H1 (cell line): ENCODE measurements at regions not wholly inside any gene's neighbourhood (a gene's known extent, or its start where the extent isn't known, plus 50 kb on each side); places are given as distances from the start of the nearest gene placed in this dataset.

ENCODE experiments used
- CTCF ChIA-PET: fragments of 300-600 bp; sonication (Branson Sonifier 250); formaldehyde crosslinking; loops from one replicate; lab custom pipeline; 2021; ENCODE audit not compliant: partially characterized antibody; lab: Charles Lee
- POLR2A ChIA-PET: fragments of 300-600 bp; sonication (Branson Sonifier 250); formaldehyde crosslinking; loops from one replicate; lab custom pipeline; 2021; ENCODE audit warnings: inconsistent platforms; ENCODE audit not compliant: partially characterized antibody; lab: Charles Lee
- DNase-seq, 2 experiments: peaks; one replicate each; pipeline versions ENCODE4 v3.0.0 to v3.0.0-alpha.2; 2010 to 2022; ENCODE audit warnings: low spot score in 2 of 2, low read depth in 1 of 2, mixed read lengths in 1 of 2
- FAIRE-seq: peaks from 2 replicates; lab custom pipeline; 2011; peaks lifted over from hg19 to GRCh38; lab: Jason Lieb, UNC
- H2AFZ ChIP-seq: 2 replicates; pipeline ENCODE4 v1.8.1; 2012; ENCODE audit warnings: low read length, inconsistent platforms
- H2AK5ac ChIP-seq: 2 replicates; pipeline ENCODE4 v1.6.1; 2013; ENCODE audit warnings: low read depth, low read length
- H2BK120ac ChIP-seq: replicated peaks from 2 replicates; pipeline ENCODE3; 2013; ENCODE audit warnings: low read depth, low read length, inconsistent platforms
- H2BK12ac ChIP-seq: 2 replicates; pipeline ENCODE4 v1.6.1; 2013; ENCODE audit warnings: low read depth, low read length
- H2BK15ac ChIP-seq: 2 replicates; pipeline ENCODE4 v1.6.1; 2013; ENCODE audit warnings: low read length
- H2BK20ac ChIP-seq: 2 replicates; pipeline ENCODE4 v1.6.1; 2013; ENCODE audit warnings: low read length
- H2BK5ac ChIP-seq: 2 replicates; pipeline ENCODE4 v1.6.1; 2013; ENCODE audit warnings: low read depth, low read length
- H3K14ac ChIP-seq: 2 replicates; pipeline ENCODE4 v1.6.1; 2013; ENCODE audit warnings: inconsistent platforms; ENCODE audit not compliant: insufficient read length
- H3K18ac ChIP-seq: 2 replicates; pipeline ENCODE4 v1.6.1; 2013; ENCODE audit warnings: low read length; ENCODE audit errors: extremely low read depth
- H3K23ac ChIP-seq: 2 replicates; pipeline ENCODE4 v1.6.1; 2013; ENCODE audit warnings: inconsistent platforms; ENCODE audit not compliant: insufficient read length
- H3K23me2 ChIP-seq: 2 replicates; pipeline ENCODE4 v1.6.1; 2013; ENCODE audit warnings: low read depth, low read length
- H3K27ac ChIP-seq: 2 replicates; pipeline ENCODE4 v1.6.1; 2011; ENCODE audit warnings: low read depth, low read length, inconsistent platforms
- H3K27me3 ChIP-seq, 4 experiments: replicated peaks in 1 of 4; 1 replicate in 1 of 4; 2 replicates in 3 of 4; pipeline versions ENCODE4 v1.6.1 to v1.8.1; 2011 to 2013; ENCODE audit warnings: low read length in 3 of 4, mild to moderate bottlenecking in 3 of 4, inconsistent platforms in 2 of 4, mixed read lengths in 2 of 4, moderate library complexity in 1 of 4; ENCODE audit not compliant: control insufficient read depth in 3 of 4, insufficient read depth in 3 of 4; ENCODE audit errors: extremely low read depth in 1 of 4
- H3K36me3 ChIP-seq, 4 experiments: 2 replicates each; pipeline versions ENCODE4 v1.6.1 to v1.8.1; 2011 to 2013; ENCODE audit warnings: mild to moderate bottlenecking in 4 of 4, low read length in 3 of 4, moderate library complexity in 2 of 4, control low read depth in 1 of 4, inconsistent platforms in 1 of 4; ENCODE audit not compliant: insufficient read depth in 4 of 4, control insufficient read depth in 2 of 4
- H3K4ac ChIP-seq: replicated peaks from 2 replicates; pipeline ENCODE3; 2013; ENCODE audit warnings: low read length, low read depth, mixed read lengths, inconsistent platforms; ENCODE audit not compliant: insufficient read length
- H3K4me1 ChIP-seq, 4 experiments: replicated peaks in 1 of 4; 1 replicate in 1 of 4; 2 replicates in 3 of 4; pipeline versions ENCODE4 v1.6.1 to v1.8.1; 2011 to 2013; ENCODE audit warnings: low read length in 3 of 4, inconsistent platforms in 2 of 4, mixed read lengths in 1 of 4; ENCODE audit not compliant: insufficient read depth in 4 of 4, control insufficient read depth in 3 of 4
- H3K4me2 ChIP-seq, 2 experiments: 2 replicates each; pipeline versions ENCODE4 v1.6.1 to v1.8.1; 2011 to 2013; ENCODE audit warnings: low read depth in 2 of 2, low read length in 2 of 2, control low read depth in 1 of 2, inconsistent platforms in 1 of 2, mild to moderate bottlenecking in 1 of 2; ENCODE audit not compliant: insufficient read depth in 1 of 2
- H3K4me3 ChIP-seq, 4 experiments: fragments of 200-600, 300-600 bp in 1 of 4; sonication (generic), shearing (Covaris generic), sonication (Bioruptor Twin) in 1 of 4; 2 replicates each; pipeline versions ENCODE4 v1.5.1 to v1.8.1; 2011 to 2016; ENCODE audit warnings: low read length in 4 of 4, low read depth in 3 of 4, control low read depth in 2 of 4, inconsistent platforms in 2 of 4, mild to moderate bottlenecking in 2 of 4, mixed read lengths in 1 of 4, moderate library complexity in 1 of 4; ENCODE audit not compliant: insufficient read depth in 2 of 4; ENCODE audit errors: extremely low read depth in 1 of 4
- H3K56ac ChIP-seq: replicated peaks from 2 replicates; pipeline ENCODE3; 2013; ENCODE audit warnings: low read depth, mild to moderate bottlenecking, mixed read lengths, low read length, inconsistent platforms; ENCODE audit not compliant: insufficient read length
- H3K79me1 ChIP-seq: 2 replicates; pipeline ENCODE4 v1.6.1; 2013; ENCODE audit warnings: low read depth, low read length, control low read depth
- H3K79me2 ChIP-seq, 2 experiments: 2 replicates each; pipeline versions ENCODE4 v1.6.1 to v1.8.1; 2012 to 2013; ENCODE audit warnings: low read length in 2 of 2, mild to moderate bottlenecking in 2 of 2, inconsistent platforms in 1 of 2; ENCODE audit not compliant: insufficient read depth in 2 of 2, control insufficient read depth in 1 of 2
- H3K9ac ChIP-seq, 4 experiments: replicated peaks in 1 of 4; 1 replicate in 1 of 4; 2 replicates in 3 of 4; pipeline versions ENCODE4 v1.6.1 to v1.8.1; 2011 to 2013; ENCODE audit warnings: low read depth in 3 of 4, low read length in 3 of 4, control low read depth in 2 of 4, mild to moderate bottlenecking in 2 of 4, moderate library complexity in 2 of 4, inconsistent platforms in 1 of 4; ENCODE audit errors: extremely low read depth in 1 of 4
- H3K9me3 ChIP-seq, 2 experiments: 2 replicates each; pipeline versions ENCODE4 v1.6.1 to v1.8.1; 2012 to 2013; ENCODE audit warnings: mild to moderate bottlenecking in 2 of 2, moderate library complexity in 2 of 2, control low read depth in 1 of 2, inconsistent platforms in 1 of 2, low read depth in 1 of 2, low read length in 1 of 2, mixed read lengths in 1 of 2; ENCODE audit not compliant: insufficient read depth in 2 of 2
- H4K20me1 ChIP-seq, 2 experiments: replicated peaks in 1 of 2; 2 replicates each; pipeline versions ENCODE3 to v1.8.1; 2011 to 2013; ENCODE audit warnings: inconsistent platforms in 2 of 2, low read length in 2 of 2, mild to moderate bottlenecking in 1 of 2; ENCODE audit not compliant: insufficient read depth in 2 of 2, control insufficient read depth in 1 of 2
- H4K5ac ChIP-seq: 2 replicates; pipeline ENCODE4 v1.6.1; 2013; ENCODE audit warnings: low read length, low read depth, mixed read lengths, inconsistent platforms; ENCODE audit not compliant: insufficient read length
- H4K8ac ChIP-seq: 2 replicates; pipeline ENCODE4 v1.8.0; 2013; ENCODE audit warnings: mild to moderate bottlenecking, moderate library complexity, low read length, inconsistent platforms; ENCODE audit not compliant: insufficient read depth; ENCODE audit errors: extremely low read depth
- H4K91ac ChIP-seq: replicated peaks from 2 replicates; pipeline ENCODE3; 2013; ENCODE audit warnings: low read length, mixed read lengths, inconsistent platforms; ENCODE audit not compliant: insufficient read length
- ASH2L ChIP-seq: fragments of 200-600, 300-600 bp; sonication (generic); IDR thresholded peaks from one replicate; pipeline ENCODE4 v1.7.1; 2017; ENCODE audit warnings: low read length
- CBX8 ChIP-seq: fragments of 300-800, 300-1000 bp; sonication (generic); IDR thresholded peaks from 2 replicates; pipeline ENCODE4 v1.7.1; 2016; ENCODE audit warnings: low read depth, low read length, borderline replicate concordance
- CHD1 ChIP-seq: IDR thresholded peaks from 2 replicates; pipeline ENCODE4 v1.6.1; 2012; ENCODE audit warnings: low read depth, low read length, improper control_type of control experiment
- CTCF ChIP-seq, 3 experiments: IDR thresholded peaks; 1 replicate in 2 of 3; 2 replicates in 1 of 3; pipeline versions ENCODE4 v1.5.1 to v1.6.1; 2011; ENCODE audit warnings: low read length in 3 of 3, mild to moderate bottlenecking in 3 of 3, inconsistent platforms in 2 of 3, low read depth in 1 of 3, moderate library complexity in 1 of 3; ENCODE audit not compliant: insufficient read depth in 1 of 3; ENCODE audit errors: control extremely low read depth in 1 of 3
- GTF2F1 ChIP-seq: IDR thresholded peaks from 2 replicates; pipeline ENCODE4 v1.6.1; 2012; ENCODE audit warnings: low read depth, low read length, improper control_type of control experiment, borderline replicate concordance
- HDAC6 ChIP-seq: IDR thresholded peaks from one replicate; pipeline ENCODE4 v1.7.1; 2012; ENCODE audit warnings: low read depth, mild to moderate bottlenecking, inconsistent platforms, low read length, moderate library complexity
- KDM5A ChIP-seq: fragments of 200-600 bp; IDR thresholded peaks from 2 replicates; pipeline ENCODE4 v1.7.1; 2012; ENCODE audit warnings: mild to moderate bottlenecking, low read length, inconsistent platforms, mixed read lengths
- NANOG ChIP-seq: IDR thresholded peaks from 2 replicates; pipeline ENCODE4 v1.6.1; 2011; ENCODE audit warnings: low read length, low read depth, mild to moderate bottlenecking, inconsistent platforms; ENCODE audit not compliant: insufficient read depth, poor library complexity, severe bottlenecking
- RAD21 ChIP-seq, 2 experiments: IDR thresholded peaks in 1 of 2; conservative IDR thresholded peaks in 1 of 2; 2 replicates each; pipeline ENCODE4 v1.6.1; 2011; ENCODE audit warnings: low read depth in 2 of 2, low read length in 2 of 2, improper control_type of control experiment in 1 of 2, inconsistent platforms in 1 of 2, mild to moderate bottlenecking in 1 of 2, moderate library complexity in 1 of 2
- SIRT6 ChIP-seq: IDR thresholded peaks from one replicate; pipeline ENCODE4 v1.7.1; 2012; ENCODE audit warnings: low read length, inconsistent platforms
- SIX5 ChIP-seq: IDR thresholded peaks from 2 replicates; pipeline ENCODE4 v1.6.1; 2011; ENCODE audit warnings: mild to moderate bottlenecking, low read depth, low read length
- SRF ChIP-seq: IDR thresholded peaks from 2 replicates; pipeline ENCODE4 v1.6.1; 2011; ENCODE audit warnings: mild to moderate bottlenecking, low read depth, low read length, moderate library complexity
- WGBS, 2 experiments: shearing (Covaris generic) in 1 of 2; methylation state at CpG; one replicate each; pipeline versions ENCODE4 v1.1.6 to v1.1.7; 2013 to 2015; ENCODE audit warnings: low lambda C conversion rate in 2 of 2, mixed read lengths in 2 of 2, inconsistent platforms in 1 of 2, low coverage in 1 of 2, missing lambda C conversion rate in 1 of 2; ENCODE audit not compliant: insufficient replicate concordance in 2 of 2, insufficient coverage in 1 of 2, insufficient read length in 1 of 2; ENCODE audit errors: extremely low coverage in 1 of 2, missing lambda C conversion rate in 1 of 2; 5-methylcytosine and 5-hydroxymethylcytosine counted together

GRCh38 chr11:15618583-15619032, 503.9 kb downstream of the INSC start:
- Histone ChIP-seq H4K5ac (no peak overlapping the region), H4K91ac (no peak overlapping the region), H2BK20ac (no peak overlapping the region), H3K18ac (no peak overlapping the region), H3K56ac (no peak overlapping the region), H3K9ac (no peak overlapping the region), H2BK120ac (no peak overlapping the region), H3K27ac (no peak overlapping the region), H2BK12ac (no peak overlapping the region), H2BK15ac (no peak overlapping the region), H3K23me2 (no peaks in the 10 kb centered on the region), H4K20me1 (no peaks in the 10 kb centered on the region), H2AFZ (no peak overlapping the region), H3K27me3 (no peaks in the 10 kb centered on the region), H3K4ac (no peak overlapping the region), H2AK5ac (no peak overlapping the region), H4K8ac (no peak overlapping the region), H2BK5ac (no peak overlapping the region), H3K79me2 (no peaks in the 10 kb centered on the region), H3K14ac (no peak overlapping the region), H3K4me3 (no peak overlapping the region), H3K4me2 (no peak overlapping the region), H3K9me3 (no peaks in the 10 kb centered on the region), H3K4me1 (peaks cover 0 to 5% (median 0%) of the 10 kb centered on the region in 4 experiments; a peak in 2 of 7 replicates), H3K79me1 (no peaks in the 10 kb centered on the region), H3K36me3 (no peaks in the 10 kb centered on the region), H3K23ac (no peak overlapping the region)
- POLR2A ChIA-PET, result no interaction called here
- CTCF ChIA-PET, result interaction anchor here (4.6 kb wide), 1 partner anchor 12 kb away, joined by 38 read pairs; no protein-coding TSS in a partner anchor
- WGBS, 2 experiments, result 100% methylated on average over 2 of the region's 2 CpGs; no CpG with 5 or more reads in 1 of the 2 experiments
- DNase-seq (no peak), FAIRE-seq (no peak)
- no peak for TF ChIP-seq KDM5A
- TF ChIP-seq GTF2F1, result no peak
- TF ChIP-seq SRF, result no peak
- no peak for TF ChIP-seq HDAC6
- TF ChIP-seq ASH2L, result no peak
- no peak for TF ChIP-seq SIX5
- no peak for TF ChIP-seq SIRT6
- TF ChIP-seq CHD1, result no peak
- no peak for TF ChIP-seq CTCF (IDR thresholded peaks at IDR 0.05; ENCODE audit: control extremely low read depth in 1 of 3, insufficient read depth in 1 of 3, low read depth in 1 of 3, low read length in 3 of 3)
- no peak for TF ChIP-seq NANOG
- TF ChIP-seq RAD21 (IDR thresholded peaks at IDR 0.05 in 1 of 2, conservative IDR thresholded peaks at IDR 0.05 in 1 of 2; ENCODE audit: low read depth in 2 of 2, low read length in 2 of 2), result no peak
- TF ChIP-seq CBX8, result no peak
